Activated CD4-positive, alpha-beta T cell treated with anti-CD3 and anti-CD28 coated beads, Interleukin-2, amount 50 U/mL, for 1 hour (primary cell): ENCODE measurements at regions not wholly inside any gene's neighbourhood (a gene's known extent, or its start where the extent isn't known, plus 50 kb on each side); places are given as distances from the start of the nearest gene placed in this dataset.

Experiments used
- DNase-seq: peaks from one replicate; pipeline ENCODE4 v3.0.0-alpha.2; 2020

DNA sequence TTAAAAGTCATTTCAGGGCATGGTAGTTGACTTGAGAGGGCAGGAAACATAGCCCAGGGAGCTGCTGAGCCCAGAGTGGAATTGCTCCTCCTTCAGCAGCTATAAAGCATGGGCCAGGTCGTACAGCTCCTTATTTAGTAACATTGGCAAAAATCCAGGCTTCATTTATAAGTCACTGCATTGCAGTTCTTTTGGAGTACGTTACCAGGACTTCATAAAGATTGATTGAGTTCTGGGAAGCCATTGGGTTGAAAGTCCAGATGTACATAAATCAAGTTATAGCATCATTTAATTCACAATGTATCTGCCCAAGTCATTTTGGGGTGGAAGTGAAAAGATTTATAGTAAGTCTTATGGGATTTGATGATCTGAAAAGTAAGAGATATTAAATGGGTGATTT lies 53.0 kb upstream of the ANKEF1 start:
- DNase-seq: no peak

DNA sequence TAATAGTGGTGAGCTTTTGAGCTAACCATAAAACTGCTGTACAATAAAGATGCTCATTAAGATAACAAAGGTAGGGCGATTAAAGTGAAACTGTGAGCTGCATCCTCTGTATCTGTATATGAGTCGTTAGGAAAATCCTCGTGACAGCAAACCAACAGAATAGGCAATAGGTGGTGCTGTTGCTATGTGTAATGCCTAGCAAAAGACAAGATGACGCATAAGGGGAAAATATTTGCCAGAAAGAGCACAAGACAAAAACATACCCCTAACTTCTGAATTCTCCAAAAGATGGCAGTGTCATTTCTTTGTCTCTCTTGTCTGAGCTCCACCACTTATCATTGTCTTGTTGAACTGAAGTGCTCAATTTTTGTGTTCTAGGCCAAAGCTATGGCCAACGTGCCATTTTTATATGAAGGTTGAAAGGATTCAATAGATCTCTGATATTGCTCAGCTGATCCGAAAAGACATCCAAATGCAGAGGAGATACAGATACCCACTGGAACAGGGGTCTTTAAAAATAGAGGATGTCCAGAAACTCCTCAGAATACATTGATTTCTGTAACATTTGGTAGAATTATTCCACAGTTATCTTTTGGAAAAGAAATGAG lies 56.3 kb upstream of the ANKEF1 start:
- no peak for DNase-seq

DNA sequence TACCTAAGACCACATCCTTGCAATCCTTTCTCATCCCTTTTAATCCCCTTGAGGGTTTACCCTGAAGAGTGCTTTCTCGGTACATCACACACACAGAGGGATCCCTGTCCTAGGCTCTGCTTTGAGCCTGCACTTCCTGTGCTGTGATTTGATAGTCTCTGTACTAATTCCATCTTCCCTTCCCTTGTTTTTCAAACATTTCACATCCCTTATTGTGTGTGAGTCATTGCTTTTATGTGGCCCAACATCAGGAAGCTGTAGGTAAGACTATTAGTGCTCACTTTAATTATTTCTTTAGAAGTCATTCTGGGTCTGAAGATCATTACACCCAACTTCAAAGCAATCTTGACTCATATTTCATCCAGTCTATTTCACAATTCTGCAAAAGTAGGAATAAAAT lies 57.2 kb upstream of the ANKEF1 start:
- DNase-seq: no peak

DNA sequence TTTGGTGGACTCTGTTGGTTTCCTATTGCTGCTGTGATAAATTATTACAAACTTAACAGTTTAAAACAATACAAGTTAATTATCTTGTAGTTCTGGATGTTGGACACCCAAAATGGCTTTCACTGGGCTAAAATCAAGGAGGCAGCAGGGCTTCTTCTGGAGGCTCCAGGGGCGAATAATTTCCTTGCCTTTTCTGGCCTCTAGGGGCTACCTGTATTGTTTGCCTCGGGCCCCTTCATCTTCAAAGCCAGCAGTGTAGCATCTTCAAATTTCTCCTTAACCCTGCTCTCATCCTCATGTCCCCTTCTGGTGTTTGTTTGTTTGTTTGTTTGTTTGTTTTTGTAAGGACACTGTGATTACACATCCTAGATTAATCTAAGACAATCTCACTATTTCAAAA lies 60.5 kb upstream of the ANKEF1 start:
- DNase-seq: no peak

DNA sequence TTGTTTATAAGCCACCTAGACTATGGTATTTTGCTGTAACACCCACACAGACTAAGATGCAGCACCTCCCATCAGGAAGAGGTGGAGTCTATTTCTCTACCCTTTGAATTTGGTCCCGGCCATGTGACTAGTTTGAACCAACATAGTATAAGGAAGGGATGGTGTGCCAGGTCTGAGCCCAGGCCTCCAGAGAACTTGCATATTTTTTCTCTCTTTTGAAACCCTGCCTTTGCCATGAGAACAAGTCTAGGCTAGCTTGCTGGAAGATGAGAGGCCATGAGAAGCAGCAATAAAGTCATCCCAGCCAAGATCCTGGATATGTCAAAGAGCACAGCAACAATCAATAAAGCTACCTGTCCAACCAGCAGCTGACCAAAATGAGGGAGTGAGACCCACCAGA lies 63.0 kb upstream of the ANKEF1 start:
- no peak for DNase-seq

DNA sequence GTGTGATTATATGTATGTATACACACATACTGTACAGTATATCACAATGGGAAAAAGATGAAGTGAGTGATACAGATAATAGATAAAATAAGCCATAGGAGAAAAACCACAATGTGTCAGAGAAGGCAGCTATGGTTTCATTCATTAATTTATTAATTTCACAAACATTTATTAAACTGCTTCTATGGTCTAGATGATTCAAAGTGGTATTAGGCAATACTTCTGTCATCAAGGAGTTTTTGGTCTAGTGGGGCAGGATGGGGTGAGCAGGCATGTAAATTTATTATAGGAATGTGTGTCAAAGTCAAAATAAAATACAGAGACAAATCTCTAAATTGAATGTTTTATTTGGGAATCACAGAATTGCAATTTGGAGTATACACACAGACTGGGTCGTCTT lies 65.2 kb upstream of the ANKEF1 start:
- DNase-seq: no peak

DNA sequence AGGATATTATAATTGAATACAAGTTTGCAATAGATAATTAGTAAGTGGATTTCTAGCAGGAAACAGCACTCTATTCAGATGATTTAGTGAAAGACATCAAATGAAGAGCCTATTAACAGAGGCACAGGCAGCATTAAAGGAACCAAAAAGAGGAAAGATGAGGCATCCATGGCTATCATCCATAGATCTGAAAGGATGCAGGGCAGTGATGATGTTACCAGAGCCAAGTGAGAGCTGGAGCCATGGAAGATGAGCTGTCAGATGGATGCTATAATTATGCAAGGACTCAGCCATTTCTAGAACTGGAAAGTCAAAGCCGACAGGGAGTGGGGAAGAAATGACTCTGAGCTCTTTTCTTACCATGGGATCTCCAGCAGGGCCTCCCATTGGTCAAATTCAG lies 66.8 kb upstream of the ANKEF1 start:
- DNase-seq: no peak

DNA sequence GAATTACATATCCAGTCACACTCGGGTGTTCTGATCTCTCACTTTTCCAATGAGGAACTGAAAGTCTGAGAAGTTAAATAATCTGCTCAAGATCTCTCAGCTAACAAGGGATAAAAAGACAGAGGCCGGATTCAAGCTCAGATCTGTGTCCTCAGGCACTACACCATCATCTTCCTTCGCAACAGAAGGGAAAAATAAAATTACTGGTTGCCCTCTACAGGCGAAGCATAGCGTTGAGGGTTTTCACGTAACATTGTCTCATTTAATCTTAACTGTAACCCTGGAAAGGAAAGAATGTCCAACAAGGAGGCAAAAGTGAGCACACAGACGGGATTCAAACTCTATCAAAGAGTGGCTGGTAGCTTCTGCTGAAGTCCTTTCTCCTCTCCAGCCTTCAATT lies 67.8 kb upstream of the ANKEF1 start:
- no peak for DNase-seq

DNA sequence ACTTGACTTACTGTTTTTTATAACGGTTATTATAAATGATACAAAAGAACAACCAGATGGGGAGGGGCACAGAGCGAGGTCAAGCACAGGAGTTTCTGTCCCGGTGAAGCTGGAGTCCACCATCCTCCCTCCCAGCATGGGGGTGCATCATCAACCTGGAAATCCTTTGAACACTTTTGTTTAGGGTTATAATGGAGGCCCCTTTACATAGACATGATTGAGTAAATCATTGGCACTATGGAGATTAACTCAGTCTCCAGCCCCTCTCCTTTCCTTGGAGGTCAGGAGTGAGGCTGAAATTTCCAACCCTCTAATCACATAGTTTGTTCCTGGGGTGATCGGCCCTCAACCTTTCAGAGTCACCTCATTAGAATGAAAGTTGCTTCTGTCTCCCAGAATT lies 71.8 kb upstream of the ANKEF1 start:
- no peak for DNase-seq

DNA sequence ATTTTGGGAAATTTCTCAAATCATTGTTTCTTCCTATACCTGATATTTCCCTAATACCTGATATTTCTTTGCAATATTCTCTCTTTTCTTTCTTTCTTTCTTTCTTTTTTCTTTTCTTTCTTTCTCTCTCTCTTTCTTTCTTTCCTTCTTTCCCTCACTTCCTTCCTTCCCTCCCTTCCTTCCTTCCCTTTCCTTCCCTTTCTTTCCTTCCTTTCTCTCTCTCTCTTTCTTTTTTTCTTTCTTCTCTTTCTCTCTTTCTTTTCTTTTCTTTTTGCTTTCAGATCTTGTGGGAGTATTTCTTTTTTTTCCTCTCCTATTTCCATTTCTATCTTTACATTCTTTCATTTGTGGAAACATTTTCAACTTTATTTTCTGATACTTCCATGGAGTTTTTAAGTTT lies 76.1 kb upstream of the ANKEF1 start:
- no peak for DNase-seq

DNA sequence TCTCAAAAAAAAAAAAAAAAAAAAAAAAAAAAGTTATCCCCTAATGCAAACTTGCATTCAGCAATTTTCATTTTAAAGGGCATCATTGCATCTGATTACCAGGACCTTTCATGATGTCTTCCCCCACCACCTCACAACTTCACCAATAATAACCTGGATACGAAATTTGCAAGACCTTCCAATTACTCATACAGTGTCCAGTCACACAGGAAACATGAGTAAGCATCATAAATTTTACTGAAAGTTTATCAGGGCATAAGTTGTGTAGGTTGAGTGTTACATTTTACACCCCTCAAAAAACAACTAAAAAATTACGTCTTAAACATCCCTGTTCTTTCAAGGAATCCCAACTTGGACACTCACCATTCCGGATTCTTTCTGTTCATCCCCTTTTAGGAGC lies 79.1 kb upstream of the ANKEF1 start:
- DNase-seq: no peak

DNA sequence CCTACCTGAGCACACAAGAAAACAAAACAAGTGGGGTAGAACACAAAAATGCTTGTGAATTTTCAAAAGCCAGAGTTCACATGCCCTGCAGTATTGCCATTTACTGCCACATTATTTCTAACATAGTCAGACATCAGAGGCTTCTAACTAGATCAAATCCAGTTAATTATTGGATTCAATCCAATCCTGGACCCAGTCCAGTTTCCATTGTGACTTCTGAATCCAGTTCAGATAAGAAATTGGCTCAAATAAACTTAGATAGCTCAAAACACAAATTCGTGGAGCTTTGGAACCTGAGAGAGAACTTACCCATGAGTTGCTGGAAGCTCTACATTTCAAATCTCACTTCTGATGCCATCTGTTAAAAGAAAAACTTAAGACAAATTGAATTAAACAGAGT lies 85.2 kb upstream of the ANKEF1 start:
- DNase-seq: no peak

DNA sequence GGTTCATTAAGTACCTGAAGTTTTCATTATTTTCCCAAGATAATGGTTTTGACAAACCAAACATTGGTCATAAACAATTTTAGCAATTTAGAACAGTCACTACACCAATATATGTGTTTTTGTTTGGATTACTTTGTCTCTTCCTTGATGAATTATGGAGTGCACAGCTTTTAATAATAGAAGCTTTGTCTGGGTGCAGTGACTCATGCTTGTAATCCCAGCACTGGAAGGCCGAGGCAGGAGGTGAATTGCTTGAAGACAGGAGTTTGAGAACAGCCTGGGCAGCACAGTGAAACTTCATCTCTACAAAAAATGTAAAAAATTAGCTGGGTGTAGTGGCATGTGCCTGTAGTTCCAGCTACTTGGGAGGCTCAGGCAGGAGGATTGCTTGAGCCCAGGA lies 89.4 kb upstream of the ANKEF1 start:
- no peak for DNase-seq

DNA sequence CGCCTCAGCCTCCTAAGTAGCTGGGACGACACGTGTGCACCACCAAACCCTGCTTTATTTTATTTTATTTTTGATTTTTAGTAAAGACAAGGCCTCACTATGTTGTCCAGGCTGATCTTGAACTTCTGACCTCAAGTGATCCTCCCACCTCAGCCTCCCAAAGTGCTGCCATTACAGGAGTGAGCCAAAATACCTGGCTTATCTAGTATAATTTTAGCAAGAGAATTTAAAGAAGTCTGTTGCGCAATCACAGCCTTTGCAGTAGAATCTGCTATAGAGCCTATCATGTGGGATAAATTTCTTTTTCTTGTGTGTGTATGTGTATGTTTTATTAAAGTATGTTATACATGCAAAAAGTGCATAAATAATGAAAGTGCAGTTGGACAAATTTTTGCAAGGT lies 92.1 kb upstream of the ANKEF1 start:
- DNase-seq: no peak

DNA sequence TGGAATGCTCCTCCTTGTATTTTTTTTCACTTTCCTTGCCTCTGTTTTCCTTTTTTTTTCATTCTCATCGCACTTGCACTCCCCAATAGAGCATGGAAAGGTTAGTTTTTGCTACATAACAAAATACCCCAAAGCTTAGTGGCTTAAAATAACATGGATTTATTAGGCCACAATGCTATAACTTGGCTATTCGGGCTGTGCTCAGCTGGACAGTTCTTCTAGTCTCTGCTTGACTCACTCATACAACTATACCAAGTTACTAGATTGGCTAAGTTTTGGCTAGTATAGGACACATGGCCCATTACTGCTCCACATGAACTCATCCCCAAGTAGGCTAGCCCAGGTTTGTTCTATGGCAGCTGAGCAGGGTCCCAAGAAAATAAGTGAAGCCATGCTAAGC lies 94.5 kb upstream of the ANKEF1 start:
- DNase-seq: no peak

DNA sequence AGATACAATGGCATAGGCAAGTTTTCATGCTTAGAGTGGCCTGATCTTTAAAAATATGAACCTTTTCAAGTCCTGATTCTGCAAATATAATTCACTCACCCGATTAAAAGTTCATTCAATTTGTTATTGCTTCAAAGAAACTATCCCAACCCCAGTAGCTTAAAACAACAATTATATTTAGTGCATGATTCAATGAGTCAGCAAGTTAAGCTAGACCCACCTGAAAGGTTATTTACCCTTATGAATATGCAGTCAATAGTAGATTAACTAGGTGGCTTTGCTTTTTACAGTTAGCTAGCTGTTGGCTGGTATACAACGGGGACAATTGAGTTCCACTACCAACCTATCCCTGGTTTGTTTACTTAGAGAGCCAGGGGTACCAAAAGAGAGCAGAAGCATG lies 95.6 kb upstream of the ANKEF1 start:
- DNase-seq: no peak

DNA sequence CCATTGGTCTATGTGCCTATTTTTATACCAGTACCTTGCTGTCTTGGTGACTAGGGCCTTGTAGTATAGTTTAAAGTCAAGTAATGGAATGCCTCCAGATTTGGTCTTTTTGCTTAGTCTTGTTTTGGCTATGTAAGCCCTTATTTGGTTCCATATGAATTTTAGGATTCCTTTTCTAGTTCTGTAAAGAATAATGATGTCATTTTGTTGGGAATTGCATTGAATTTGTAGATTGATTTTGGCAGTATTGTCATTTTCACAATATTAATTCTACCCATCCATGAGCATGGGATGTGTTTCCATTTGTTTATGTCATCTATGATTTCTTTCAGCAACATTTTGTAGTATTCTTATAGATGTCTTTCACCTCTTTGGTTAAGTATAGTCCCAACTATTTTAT lies 96.4 kb upstream of the PAK5 start:
- no peak for DNase-seq

DNA sequence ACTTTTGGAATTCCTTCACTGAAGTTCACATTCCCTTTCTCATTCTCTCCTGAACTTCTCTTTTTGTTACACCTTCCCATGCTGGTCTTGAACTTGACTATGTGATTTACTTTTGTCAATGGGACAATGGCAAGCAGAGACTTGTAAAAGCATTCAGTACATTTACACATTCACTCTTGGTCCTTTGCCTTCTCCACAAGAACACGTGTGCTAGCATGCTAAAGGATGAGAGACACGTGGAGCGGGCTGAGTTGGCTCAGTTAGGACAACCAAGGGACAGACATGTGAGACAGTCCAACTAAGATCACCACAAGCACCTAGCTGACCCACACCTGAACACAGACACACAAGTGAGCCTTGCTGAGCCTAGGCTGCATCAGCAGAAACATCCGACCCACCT lies 91.3 kb upstream of the PAK5 start:
- no peak for DNase-seq

DNA sequence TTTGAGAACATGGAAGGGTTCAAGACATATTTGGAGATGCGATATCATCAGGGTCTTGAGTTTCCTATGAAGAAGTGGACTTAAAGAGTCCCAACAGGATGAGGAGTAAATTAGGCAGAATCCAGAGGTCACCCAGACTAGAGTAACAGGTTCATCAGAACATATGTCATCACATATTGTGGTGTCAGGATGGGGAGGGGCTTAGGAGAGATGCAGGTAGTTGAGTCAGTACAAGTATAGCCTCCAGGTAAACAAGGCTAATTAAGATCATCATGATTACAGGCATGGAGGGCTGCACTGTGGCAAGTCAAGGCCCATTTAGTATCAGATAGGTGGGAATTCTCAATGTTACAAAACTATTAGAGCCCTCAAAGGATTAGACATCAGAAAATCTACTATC lies 90.1 kb upstream of the PAK5 start:
- no peak for DNase-seq

DNA sequence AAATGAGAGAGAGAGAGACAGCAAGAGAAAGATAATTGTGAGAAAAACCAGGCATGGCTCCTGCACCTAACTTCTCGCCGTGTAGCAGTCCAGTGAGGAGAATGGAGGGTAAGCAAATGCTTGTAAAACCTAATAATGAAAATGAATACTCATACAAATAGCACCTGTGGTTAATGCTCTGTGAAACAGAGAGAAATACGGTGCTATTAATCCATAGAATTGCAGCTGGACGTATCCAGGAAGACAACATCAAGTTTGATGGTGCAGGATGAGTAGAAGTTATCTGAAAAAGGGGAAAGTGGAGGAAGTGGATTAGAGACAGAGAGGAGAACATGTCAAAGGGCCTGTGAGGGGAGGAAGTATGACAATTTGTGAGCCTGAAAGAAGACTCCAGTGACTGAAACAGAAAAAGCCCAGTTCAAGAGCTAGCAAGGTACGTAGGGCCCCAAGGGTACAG lies 89.4 kb upstream of the PAK5 start:
- DNase-seq: no peak

DNA sequence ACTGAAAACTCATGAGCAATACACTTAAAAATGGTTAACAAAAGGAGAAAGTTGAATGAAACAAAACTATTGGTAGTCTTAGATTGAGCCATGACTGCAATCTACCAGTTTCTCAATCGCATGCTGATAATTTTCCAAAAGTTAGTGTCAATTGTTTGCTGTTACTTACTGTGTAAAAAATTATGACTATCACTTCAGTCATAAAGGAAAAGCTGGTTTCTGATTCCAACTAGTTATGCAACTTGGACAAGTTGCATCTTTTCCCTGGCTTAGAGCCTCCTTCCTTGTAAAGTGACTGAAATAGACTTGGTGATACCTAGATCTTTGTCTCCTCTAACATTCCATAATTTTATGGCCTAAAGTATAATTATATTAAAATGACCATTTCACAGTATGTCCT lies 88.3 kb upstream of the PAK5 start:
- no peak for DNase-seq

DNA sequence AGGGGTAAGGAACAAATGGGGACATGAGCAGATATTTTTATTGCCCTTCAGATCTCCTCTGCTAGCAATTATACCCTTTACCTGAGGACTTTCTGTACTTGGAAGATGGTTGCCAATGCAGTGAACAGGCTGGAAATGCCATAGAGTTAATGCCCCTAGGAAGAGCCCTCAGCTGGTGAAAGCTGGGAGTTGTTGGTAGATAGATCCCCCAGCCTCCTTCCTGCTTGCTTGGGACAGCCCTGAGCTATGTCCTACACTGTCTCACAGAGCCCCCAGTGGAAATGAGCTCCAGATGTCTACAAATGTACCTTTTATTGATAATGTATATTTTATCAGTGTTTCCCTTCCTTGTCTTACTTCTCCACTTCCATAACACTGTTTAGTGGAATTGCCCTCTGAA lies 87.6 kb upstream of the PAK5 start:
- no peak for DNase-seq

DNA sequence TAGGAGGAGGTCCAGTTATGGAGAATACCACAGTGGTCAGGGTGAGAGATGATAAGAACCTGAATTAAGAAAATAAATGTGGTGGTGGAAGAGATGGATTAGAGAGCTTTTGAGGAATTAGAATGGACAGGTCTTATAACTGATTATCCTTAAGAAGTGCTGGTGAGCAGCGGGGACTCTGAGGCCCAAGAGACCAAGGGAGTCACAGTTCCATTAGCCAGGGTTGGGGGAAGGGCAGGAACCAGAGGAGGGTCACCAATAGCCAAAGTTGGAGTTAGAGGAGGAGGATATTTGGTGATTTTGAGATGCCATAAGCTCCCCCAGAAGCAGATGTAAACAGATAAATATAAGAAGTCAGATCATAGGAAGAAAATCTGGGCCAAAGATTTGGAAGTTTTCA lies 87.1 kb upstream of the PAK5 start:
- DNase-seq: no peak

DNA sequence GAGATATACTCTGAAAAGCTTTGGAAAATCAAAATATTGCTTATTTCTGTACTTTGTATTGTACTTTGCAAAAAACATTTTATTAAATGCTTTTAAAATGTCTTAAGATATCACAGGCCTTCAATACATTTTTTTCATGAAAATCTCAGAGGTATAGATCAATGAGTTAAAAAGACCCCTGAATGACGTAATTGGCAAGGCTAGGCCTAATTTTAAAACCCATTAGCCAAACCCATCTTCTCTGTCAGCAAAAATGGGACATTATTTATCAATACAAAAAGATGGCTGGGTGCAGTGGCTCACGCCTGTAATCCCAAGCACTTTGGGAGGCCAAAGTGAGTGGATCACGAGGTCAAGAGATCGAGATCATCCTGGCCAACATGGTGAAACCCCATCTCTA lies 84.8 kb upstream of the PAK5 start:
- DNase-seq: no peak

DNA sequence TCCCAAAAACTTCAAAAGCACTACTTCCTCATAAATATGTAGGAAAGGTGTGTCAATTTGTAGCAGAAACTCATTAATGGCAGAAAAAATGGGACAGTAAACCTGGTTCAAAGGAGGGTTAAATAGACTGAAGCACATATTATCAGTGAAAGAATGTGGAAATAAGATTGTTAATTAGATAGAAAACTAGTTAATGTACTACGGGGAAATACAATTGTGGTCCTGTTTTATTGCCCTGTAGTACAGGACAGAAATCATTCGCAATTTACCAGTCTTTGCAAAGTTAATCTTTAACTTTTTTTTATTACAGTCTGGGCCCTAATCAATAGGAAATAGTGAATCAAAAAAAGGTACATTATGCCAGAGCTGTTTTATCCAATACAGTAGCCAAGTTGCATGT lies 82.0 kb upstream of the PAK5 start:
- DNase-seq: no peak
